MM.1S (cell line): ENCODE measurements at regions not wholly inside any gene's neighbourhood (a gene's known extent, or its start where the extent isn't known, plus 50 kb on each side); places are given as distances from the start of the nearest gene placed in this dataset.

Source experiments
- DNase-seq: peaks from one replicate; pipeline ENCODE4 v3.0.0-alpha.2; 2015
- H2AFZ ChIP-seq: fragments of 300-600 bp; sonication (generic); 2 replicates; pipeline ENCODE4 v1.6.0; 2016; ENCODE audit warnings: antibody characterized with exemption, low read length
- H3F3A ChIP-seq: fragments of 300-600 bp; sonication (generic); 2 replicates; pipeline ENCODE4 v1.6.1; 2016; ENCODE audit warnings: mild to moderate bottlenecking, antibody characterized with exemption, low read length, moderate library complexity, mixed read lengths; ENCODE audit not compliant: insufficient read depth
- H3K27ac ChIP-seq: fragments of 300-600 bp; sonication (generic); 2 replicates; pipeline ENCODE4 v1.5.1; 2016; ENCODE audit warnings: mild to moderate bottlenecking, low read length
- H3K27me3 ChIP-seq: fragments of 300-600 bp; sonication (generic); replicated peaks from 2 replicates; pipeline ENCODE4 v1.6.0; 2016; ENCODE audit warnings: low read length; ENCODE audit not compliant: insufficient read depth
- H3K36me3 ChIP-seq: fragments of 300-600 bp; sonication (generic); replicated peaks from 2 replicates; pipeline ENCODE4 v1.6.1; 2016; ENCODE audit warnings: mild to moderate bottlenecking, low read length, mixed read lengths; ENCODE audit not compliant: insufficient read depth
- H3K4me1 ChIP-seq: fragments of 300-600 bp; sonication (generic); 2 replicates; pipeline ENCODE4 v1.6.1; 2016; ENCODE audit warnings: low read length, mixed read lengths
- H3K4me2 ChIP-seq: fragments of 300-600 bp; sonication (generic); 2 replicates; pipeline ENCODE4 v1.6.0; 2016; ENCODE audit warnings: low read depth, low read length
- H3K4me3 ChIP-seq: fragments of 300-600 bp; sonication (generic); 2 replicates; pipeline ENCODE4 v1.5.1; 2016; ENCODE audit warnings: low read length, mixed read lengths
- H3K79me2 ChIP-seq: fragments of 300-600 bp; sonication (generic); 2 replicates; pipeline ENCODE4 v1.6.1; 2016; ENCODE audit warnings: mixed run types, low read length, mixed read lengths
- H3K9ac ChIP-seq: fragments of 300-600 bp; sonication (generic); 2 replicates; pipeline ENCODE4 v1.6.1; 2016; ENCODE audit warnings: low read length, mixed read lengths
- H3K9me2 ChIP-seq: fragments of 300-600 bp; sonication (generic); replicated peaks from 2 replicates; pipeline ENCODE4 v1.6.1; 2016; ENCODE audit warnings: mild to moderate bottlenecking, low read length, mixed read lengths; ENCODE audit not compliant: insufficient read depth
- H3K9me3 ChIP-seq: fragments of 300-600 bp; sonication (generic); replicated peaks from 2 replicates; pipeline ENCODE4 v1.6.1; 2016; ENCODE audit warnings: mild to moderate bottlenecking, low read length, mixed read lengths; ENCODE audit not compliant: insufficient read depth
- H4K20me1 ChIP-seq: fragments of 300-600 bp; sonication (generic); 2 replicates; pipeline ENCODE4 v1.6.1; 2016; ENCODE audit warnings: mild to moderate bottlenecking, low read length, moderate library complexity, mixed read lengths; ENCODE audit not compliant: insufficient read depth
- CTCF ChIP-seq: fragments of 300-600 bp; sonication (generic); IDR thresholded peaks from 2 replicates; pipeline ENCODE4 v1.5.1; 2016; ENCODE audit warnings: antibody characterized with exemption, low read length, mixed read lengths
- EZH2 ChIP-seq: fragments of 300-600 bp; sonication (generic); optimal IDR thresholded peaks from 2 replicates; pipeline ENCODE3; 2017; ENCODE audit warnings: low read depth, mild to moderate bottlenecking, antibody characterized with exemption, low read length, mixed read lengths
- EZH2phosphoT487 ChIP-seq: fragments of 300-600 bp; sonication (generic); IDR thresholded peaks from 2 replicates; pipeline ENCODE4 v1.6.1; 2018; ENCODE audit warnings: antibody characterized with exemption, low read length

- Histone ChIP-seq H3K9me2 (no peaks in the 10 kb centered on the region), H3K27me3 (no peaks in the 10 kb centered on the region), H4K20me1 (no peaks in the 10 kb centered on the region), H3K36me3 (no peaks in the 10 kb centered on the region), H3K9me3 (no peaks in the 10 kb centered on the region), H3K4me2 (no peak overlapping the region), H2AFZ (no peak overlapping the region), H3K9ac (no peak overlapping the region), H3F3A (no peaks in the 10 kb centered on the region), H3K4me1 (no peaks in the 10 kb centered on the region), H3K27ac (no peak overlapping the region), H3K79me2 (no peaks in the 10 kb centered on the region), H3K4me3 (no peak overlapping the region)
- DNase-seq = no peak
- TF ChIP-seq EZH2 = no peak
- TF ChIP-seq CTCF = no peak
- no peak for TF ChIP-seq EZH2phosphoT487
Measured at GRCh38 chr6:3926150-3926482, 76.9 kb downstream of the FAM50B start.

- Histone ChIP-seq H3K4me2 (no peak overlapping the region), H3K36me3 (no peaks in the 10 kb centered on the region), H3K9me2 (no peaks in the 10 kb centered on the region), H3K4me1 (no peaks in the 10 kb centered on the region), H3K27me3 (no peaks in the 10 kb centered on the region), H3K79me2 (no peaks in the 10 kb centered on the region), H3F3A (no peaks in the 10 kb centered on the region), H3K4me3 (no peak overlapping the region), H4K20me1 (no peaks in the 10 kb centered on the region), H3K9ac (no peak overlapping the region), H3K27ac (no peak overlapping the region), H3K9me3 (no peaks in the 10 kb centered on the region), H2AFZ (no peak overlapping the region)
- DNase-seq = no peak
- TF ChIP-seq CTCF (no peak), EZH2phosphoT487 (no peak), EZH2 (no peak)
Measured at GRCh38 chr6:3928111-3928510, 78.9 kb downstream of the FAM50B start.

- Histone ChIP-seq H3K27me3 (no peaks in the 10 kb centered on the region), H3K4me2 (no peak overlapping the region), H3K9me2 (no peaks in the 10 kb centered on the region), H4K20me1 (no peaks in the 10 kb centered on the region), H3K4me3 (no peak overlapping the region), H3K36me3 (no peaks in the 10 kb centered on the region), H3K27ac (no peak overlapping the region), H3K4me1 (no peaks in the 10 kb centered on the region), H3K9ac (no peak overlapping the region), H3K79me2 (no peaks in the 10 kb centered on the region), H3K9me3 (no peaks in the 10 kb centered on the region), H2AFZ (no peak overlapping the region), H3F3A (no peaks in the 10 kb centered on the region)
- TF ChIP-seq EZH2 = no peak
- TF ChIP-seq CTCF = no peak
- no peak for TF ChIP-seq EZH2phosphoT487
- DNase-seq = no peak
Measured at GRCh38 chr6:3929281-3929798, 80.2 kb downstream of the FAM50B start.
